Body of pancreas (tissue), 4 donors: ENCODE measurements at regions not wholly inside any gene's neighbourhood (a gene's known extent, or its start where the extent isn't known, plus 50 kb on each side); places are given as distances from the start of the nearest gene placed in this dataset.

Experiments used
- POLR2A ChIP-seq, 3 donors: fragments of 450-650 bp; IDR thresholded peaks; one replicate each; pipeline ENCODE4 v1.6.1; 2016; ENCODE audit warnings: antibody characterized with exemption in 3 of 3, mild to moderate bottlenecking in 2 of 3
- TF ChIP-seq, protein P1 (sequence below), 7 experiments: fragments of 450-650 bp in 4 of 7; fragments of 200-600 bp in 3 of 7; sonication (generic) in 3 of 7; IDR thresholded peaks; one replicate each; pipeline ENCODE4 v1.5.1; 2016 to 2019; ENCODE audit warnings: antibody characterized with exemption in 7 of 7

DNA sequence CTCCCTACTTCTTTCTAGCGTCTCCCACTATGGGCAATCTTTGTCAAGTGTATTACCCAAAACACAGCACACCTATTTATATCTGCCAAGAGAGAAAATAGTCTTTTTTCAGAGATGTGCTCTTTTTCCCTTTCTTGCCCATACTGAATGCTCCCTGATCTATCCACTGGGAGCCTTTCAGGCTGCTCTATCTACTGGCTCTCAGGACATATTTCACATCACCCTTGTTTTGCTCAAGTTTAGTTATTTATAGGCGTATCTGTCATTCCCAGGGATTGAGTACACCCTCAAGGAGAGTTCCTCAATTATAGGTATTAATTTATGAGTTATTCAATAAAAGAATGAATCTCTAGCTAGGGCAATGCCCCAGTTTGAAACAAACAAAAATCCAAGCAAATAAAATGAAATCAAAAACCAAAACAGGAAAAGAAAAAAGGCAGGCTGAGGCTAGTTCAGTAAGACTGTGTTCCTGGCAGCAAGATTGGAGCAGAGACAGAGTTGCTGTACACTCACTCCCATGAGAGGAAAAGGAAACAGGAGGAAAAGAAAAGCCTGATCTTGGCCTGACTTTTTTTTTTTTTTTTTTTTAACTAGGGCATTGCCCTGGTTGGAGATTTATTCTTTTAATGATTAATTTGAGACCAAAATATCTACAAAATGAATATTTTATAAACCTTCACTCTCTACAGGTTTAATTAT is 665.9 kb upstream of the PCDH15 start:
- TF ChIP-seq, protein P1, sequence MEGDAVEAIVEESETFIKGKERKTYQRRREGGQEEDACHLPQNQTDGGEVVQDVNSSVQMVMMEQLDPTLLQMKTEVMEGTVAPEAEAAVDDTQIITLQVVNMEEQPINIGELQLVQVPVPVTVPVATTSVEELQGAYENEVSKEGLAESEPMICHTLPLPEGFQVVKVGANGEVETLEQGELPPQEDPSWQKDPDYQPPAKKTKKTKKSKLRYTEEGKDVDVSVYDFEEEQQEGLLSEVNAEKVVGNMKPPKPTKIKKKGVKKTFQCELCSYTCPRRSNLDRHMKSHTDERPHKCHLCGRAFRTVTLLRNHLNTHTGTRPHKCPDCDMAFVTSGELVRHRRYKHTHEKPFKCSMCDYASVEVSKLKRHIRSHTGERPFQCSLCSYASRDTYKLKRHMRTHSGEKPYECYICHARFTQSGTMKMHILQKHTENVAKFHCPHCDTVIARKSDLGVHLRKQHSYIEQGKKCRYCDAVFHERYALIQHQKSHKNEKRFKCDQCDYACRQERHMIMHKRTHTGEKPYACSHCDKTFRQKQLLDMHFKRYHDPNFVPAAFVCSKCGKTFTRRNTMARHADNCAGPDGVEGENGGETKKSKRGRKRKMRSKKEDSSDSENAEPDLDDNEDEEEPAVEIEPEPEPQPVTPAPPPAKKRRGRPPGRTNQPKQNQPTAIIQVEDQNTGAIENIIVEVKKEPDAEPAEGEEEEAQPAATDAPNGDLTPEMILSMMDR (IDR thresholded peaks at IDR 0.05): no peak
- TF ChIP-seq POLR2A (IDR thresholded peaks at IDR 0.05): no peak
